IMR-90 (cell line): ENCODE measurements at regions not wholly inside any gene's neighbourhood (a gene's known extent, or its start where the extent isn't known, plus 50 kb on each side); places are given as distances from the start of the nearest gene placed in this dataset.

ENCODE experiments used
- ATAC-seq: fragments of 200-7000 bp; cut with Tn5 transposase; 2 replicates; pipeline ENCODE4 v1.9.1; 2020; ENCODE audit warnings: low read depth, mild to moderate bottlenecking, moderate library complexity
- BruUV-seq: library from RNA; stranded (reverse); fragments of 400-500 nt; replicated peaks from 2 replicates; lab custom pipeline; 2021; lab: Mats Ljungman, UMichigan
- CTCF ChIA-PET: fragments of 300-600 bp; formaldehyde crosslinking; extraction: SDS; loops from one replicate; lab custom pipeline; 2021; ENCODE audit warnings: antibody characterized with exemption; lab: Yijun Ruan, JAX
- POLR2A ChIA-PET: fragments of 300-600 bp; sonication (Branson Sonifier 250); formaldehyde crosslinking; loops from one replicate; lab custom pipeline; 2022; ENCODE audit warnings: antibody characterized with exemption; ENCODE audit not compliant: unreplicated experiment; lab: Charles Lee
- DNase-seq: peaks from one replicate; pipeline ENCODE4 v3.0.0; 2013
- H2AFZ ChIP-seq: replicated peaks from 2 replicates; pipeline ENCODE3; 2013; ENCODE audit warnings: low read length, mild to moderate bottlenecking; ENCODE audit not compliant: poor library complexity
- H2AK5ac ChIP-seq: 2 replicates; pipeline ENCODE4 v1.6.1; 2013; ENCODE audit warnings: low read depth, low read length, inconsistent platforms
- H2AK9ac ChIP-seq: replicated peaks from 2 replicates; pipeline ENCODE3; 2013; ENCODE audit warnings: mild to moderate bottlenecking, low read depth, low read length, moderate library complexity; ENCODE audit not compliant: poor library complexity
- H2BK120ac ChIP-seq: 2 replicates; pipeline ENCODE4 v1.6.1; 2013; ENCODE audit warnings: low read depth, low read length, inconsistent platforms
- H2BK15ac ChIP-seq: 3 replicates; pipeline ENCODE4 v1.6.1; 2013; ENCODE audit warnings: low read depth, low read length, inconsistent platforms
- H2BK20ac ChIP-seq: 2 replicates; pipeline ENCODE4 v1.6.1; 2013; ENCODE audit warnings: low read depth, mild to moderate bottlenecking, inconsistent platforms, low read length, moderate library complexity
- H2BK5ac ChIP-seq: 2 replicates; pipeline ENCODE4 v1.6.1; 2013; ENCODE audit warnings: mild to moderate bottlenecking, low read depth, low read length, inconsistent platforms; ENCODE audit not compliant: poor library complexity, severe bottlenecking
- H3K14ac ChIP-seq: replicated peaks from 2 replicates; pipeline ENCODE4 v1.6.1; 2013; ENCODE audit warnings: low read depth, low read length, inconsistent platforms
- H3K18ac ChIP-seq: 2 replicates; pipeline ENCODE4 v1.6.1; 2013; ENCODE audit warnings: low read depth, low read length, control low read depth
- H3K23ac ChIP-seq: 2 replicates; pipeline ENCODE4 v1.6.1; 2013; ENCODE audit warnings: low read depth, low read length, inconsistent platforms
- H3K27ac ChIP-seq: 2 replicates; pipeline ENCODE4 v1.5.1; 2013; ENCODE audit warnings: mild to moderate bottlenecking, control low read depth, low read length; ENCODE audit not compliant: insufficient read depth
- H3K27me3 ChIP-seq: 2 replicates; pipeline ENCODE4 v1.6.1; 2013; ENCODE audit warnings: low read length; ENCODE audit not compliant: control insufficient read depth, insufficient read depth
- H3K36me3 ChIP-seq: 2 replicates; pipeline ENCODE4 v1.6.1; 2013; ENCODE audit warnings: low read length, mixed read lengths; ENCODE audit not compliant: control insufficient read depth, insufficient read depth
- H3K4ac ChIP-seq: 2 replicates; pipeline ENCODE4 v1.6.1; 2013; ENCODE audit warnings: low read depth, low read length, inconsistent platforms
- H3K4me1 ChIP-seq: 2 replicates; pipeline ENCODE4 v1.6.1; 2013; ENCODE audit warnings: low read length, mixed read lengths; ENCODE audit not compliant: control insufficient read depth, insufficient read depth
- H3K4me2 ChIP-seq: 2 replicates; pipeline ENCODE4 v1.6.1; 2013; ENCODE audit warnings: low read depth, mild to moderate bottlenecking, control low read depth, low read length, moderate library complexity
- H3K4me3 ChIP-seq: 2 replicates; pipeline ENCODE4 v1.5.1; 2013; ENCODE audit warnings: low read depth, mild to moderate bottlenecking, control low read depth, low read length, moderate library complexity; ENCODE audit not compliant: insufficient read depth
- H3K56ac ChIP-seq: 2 replicates; pipeline ENCODE4 v1.6.1; 2013; ENCODE audit warnings: low read length, inconsistent platforms; ENCODE audit not compliant: insufficient read depth; ENCODE audit errors: extremely low read depth
- H3K79me1 ChIP-seq, 2 experiments: 2 replicates each; pipeline ENCODE4 v1.6.1; 2013; ENCODE audit warnings: low read length in 2 of 2, inconsistent platforms in 1 of 2, low read depth in 1 of 2
- H3K9ac ChIP-seq: 2 replicates; pipeline ENCODE4 v1.6.1; 2013; ENCODE audit warnings: low read depth, low read length, control low read depth
- H3K9me1 ChIP-seq: 2 replicates; pipeline ENCODE4 v1.6.1; 2013; ENCODE audit warnings: low read length, inconsistent platforms; ENCODE audit not compliant: insufficient read depth
- H3K9me3 ChIP-seq: 2 replicates; pipeline ENCODE4 v1.6.1; 2013; ENCODE audit warnings: low read length; ENCODE audit not compliant: control insufficient read depth, insufficient read depth
- H4K20me1 ChIP-seq: 2 replicates; pipeline ENCODE4 v1.6.1; 2013; ENCODE audit warnings: low read length, inconsistent platforms; ENCODE audit not compliant: insufficient read depth
- H4K5ac ChIP-seq: 2 replicates; pipeline ENCODE4 v1.6.1; 2013; ENCODE audit warnings: mild to moderate bottlenecking, low read depth, low read length, control low read depth
- H4K8ac ChIP-seq, 2 experiments: 2 replicates each; pipeline ENCODE4 v1.6.1; 2013; ENCODE audit warnings: low read depth in 2 of 2, low read length in 2 of 2, control low read depth in 1 of 2, inconsistent platforms in 1 of 2
- H4K91ac ChIP-seq: 2 replicates; pipeline ENCODE4 v1.6.1; 2013; ENCODE audit warnings: low read depth, low read length, inconsistent platforms; ENCODE audit not compliant: insufficient read depth
- BHLHE40 ChIP-seq: fragments of 150-350 bp; IDR thresholded peaks from 2 replicates; pipeline ENCODE4 v1.6.1; 2016; ENCODE audit warnings: mild to moderate bottlenecking, low read depth, low read length
- CEBPB ChIP-seq: IDR thresholded peaks from 2 replicates; pipeline ENCODE4 v1.6.1; 2012; ENCODE audit warnings: low read depth, low read length, improper control_type of control experiment
- CHD1 ChIP-seq: IDR thresholded peaks from 2 replicates; pipeline ENCODE4 v1.6.1; 2012; ENCODE audit warnings: low read depth, low read length, improper control_type of control experiment
- MAFK ChIP-seq: IDR thresholded peaks from 2 replicates; pipeline ENCODE4 v1.6.1; 2012; ENCODE audit warnings: low read depth, low read length, improper control_type of control experiment
- NFE2L2 ChIP-seq: fragments of 150-350 bp; IDR thresholded peaks from 2 replicates; pipeline ENCODE4 v1.6.1; 2016; ENCODE audit warnings: low read depth, mild to moderate bottlenecking, low read length
- POLR2A ChIP-seq: IDR thresholded peaks from 2 replicates; pipeline ENCODE4 v1.6.1; 2012; ENCODE audit warnings: mild to moderate bottlenecking, low read depth, low read length
- SMC3 ChIP-seq: fragments of 150-350 bp; IDR thresholded peaks from 2 replicates; pipeline ENCODE4 v1.6.1; 2016; ENCODE audit warnings: low read depth, mild to moderate bottlenecking, antibody characterized with exemption, low read length, moderate library complexity
- WGBS, 2 experiments: methylation state at CpG; one replicate each; pipeline versions ENCODE4 v1.1.5 to v1.1.7; 2013; ENCODE audit warnings: missing lambda C conversion rate in 2 of 2; ENCODE audit not compliant: insufficient read length in 1 of 2; ENCODE audit errors: extremely low coverage in 2 of 2; 5-methylcytosine and 5-hydroxymethylcytosine counted together
- dilution Hi-C: fragments of 300-500 bp; cut with HindIII; formaldehyde crosslinking; loops from one replicate; pipeline ENCODE4 v1.14.3; 2018; ENCODE audit warnings: low sequenced_read_pairs; ENCODE audit not compliant: unreplicated experiment
- in situ Hi-C: fragments of 300-500 bp; cut with MboI; formaldehyde crosslinking; loops from 3 replicates; pipeline ENCODE4 v1.14.3; 2019; ENCODE audit warnings: low sequenced_read_pairs, inconsistent platforms, mixed read lengths
- intact Hi-C: fragments of 100-400 bp; cut with micrococcal nuclease; formaldehyde crosslinking; loops from 2 replicates; pipeline ENCODE4 v1.10.0; 2022
- TF ChIP-seq, protein P1 (sequence below): fragments of 150-350 bp; IDR thresholded peaks from 2 replicates; pipeline ENCODE4 v1.6.1; 2017; ENCODE audit warnings: mild to moderate bottlenecking, antibody characterized with exemption, low read length, low read depth

DNA sequence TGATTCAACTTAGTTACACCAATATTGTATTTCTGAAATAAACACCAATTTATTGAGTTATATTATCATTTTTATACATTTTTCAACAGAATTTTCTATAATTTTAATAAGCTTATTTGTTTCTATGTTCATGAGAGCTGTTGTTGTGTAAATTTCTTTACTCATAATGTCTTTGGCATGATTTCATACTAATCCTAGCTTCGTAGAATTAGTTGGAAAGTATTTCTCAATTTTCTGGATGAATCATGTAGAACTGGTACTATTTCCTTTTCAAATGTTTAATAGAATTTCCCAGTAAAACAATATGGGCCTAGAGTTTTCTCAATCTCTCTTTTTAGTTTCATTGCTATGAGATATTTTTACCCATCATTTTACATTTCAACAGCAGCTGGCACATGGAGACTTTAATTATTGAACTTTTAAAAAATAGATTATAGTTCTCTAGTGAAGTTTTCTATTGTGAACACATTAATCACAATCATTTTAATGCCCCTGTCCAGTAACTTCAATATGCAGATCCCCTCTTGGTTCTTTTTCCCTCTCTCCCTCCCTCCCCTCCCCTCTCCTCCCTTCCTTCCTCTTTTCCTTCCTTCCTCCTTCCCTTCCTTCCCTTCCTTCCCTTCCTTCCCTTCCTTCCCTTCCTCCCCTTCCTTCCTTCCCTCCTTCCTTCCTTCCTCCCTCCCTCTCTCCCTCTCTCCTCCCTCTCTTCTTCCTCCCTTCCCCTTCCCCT is 1357.1 kb downstream of the ZPLD1 start:
- no peak overlapping the region for H2BK120ac ChIP-seq
- H3K36me3 ChIP-seq = no peaks in the 10 kb centered on the region
- TF ChIP-seq BHLHE40 = no peak
- no peak for TF ChIP-seq SMC3
- no peak for TF ChIP-seq MAFK
- no peak for TF ChIP-seq POLR2A
- TF ChIP-seq CEBPB = no peak
- TF ChIP-seq NFE2L2 = no peak
- no peak for TF ChIP-seq CHD1
- TF ChIP-seq, protein P1, sequence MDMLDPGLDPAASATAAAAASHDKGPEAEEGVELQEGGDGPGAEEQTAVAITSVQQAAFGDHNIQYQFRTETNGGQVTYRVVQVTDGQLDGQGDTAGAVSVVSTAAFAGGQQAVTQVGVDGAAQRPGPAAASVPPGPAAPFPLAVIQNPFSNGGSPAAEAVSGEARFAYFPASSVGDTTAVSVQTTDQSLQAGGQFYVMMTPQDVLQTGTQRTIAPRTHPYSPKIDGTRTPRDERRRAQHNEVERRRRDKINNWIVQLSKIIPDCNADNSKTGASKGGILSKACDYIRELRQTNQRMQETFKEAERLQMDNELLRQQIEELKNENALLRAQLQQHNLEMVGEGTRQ = no peak
- no peak overlapping the region for H3K23ac ChIP-seq
- no peak overlapping the region for H2BK15ac ChIP-seq
- H3K27ac ChIP-seq = no peak overlapping the region
- H3K9ac ChIP-seq = no peak overlapping the region
- no peaks in the 10 kb centered on the region for H4K20me1 ChIP-seq
- no peak overlapping the region for H3K18ac ChIP-seq
- no peaks in the 10 kb centered on the region for H3K79me1 ChIP-seq
- dilution Hi-C loops (no loop called here), intact Hi-C loops (no loop called here), in situ Hi-C loops (no loop called here)
- H3K27me3 ChIP-seq = no peaks in the 10 kb centered on the region
- no peak overlapping the region for H3K4ac ChIP-seq
- ChIA-PET CTCF (no interaction called here), POLR2A (interaction anchor here (0.6 kb wide), 1 partner anchor 1256 kb away, joined by 4 read pairs; no protein-coding TSS in a partner anchor)
- H2AK5ac ChIP-seq = no peak overlapping the region
- ATAC-seq (no peak), DNase-seq (no peak)
- BruUV-seq = no TSS peak
- no peak overlapping the region for H3K4me3 ChIP-seq
- no peak overlapping the region for H4K91ac ChIP-seq
- no peak overlapping the region for H3K56ac ChIP-seq
- no CpG with 5 or more reads among the region's 1 CpG for WGBS, 2 experiments
- H2BK5ac ChIP-seq = no peak overlapping the region
- no peaks in the 10 kb centered on the region for H3K9me1 ChIP-seq
- no peak overlapping the region for H2AFZ ChIP-seq
- no peak overlapping the region for H3K4me2 ChIP-seq
- H2BK20ac ChIP-seq = no peak overlapping the region
- H3K14ac ChIP-seq = no peak overlapping the region
- no peak overlapping the region for H4K5ac ChIP-seq
- H3K9me3 ChIP-seq = no peaks in the 10 kb centered on the region; the same call in 1 of the 2 replicates
- no peak overlapping the region for H2AK9ac ChIP-seq
- no peaks in the 10 kb centered on the region for H3K4me1 ChIP-seq
- no peak overlapping the region for H4K8ac ChIP-seq
